Esophagus squamous epithelium (tissue), 5 donors: ENCODE measurements at regions not wholly inside any gene's neighbourhood (a gene's known extent, or its start where the extent isn't known, plus 50 kb on each side); places are given as distances from the start of the nearest gene placed in this dataset.
"Not testable (repeated sequence)": the region's sequence is repeated elsewhere in the genome, so short reads cannot be mapped to it uniquely, and the experiment has no call there.

ENCODE experiments used
- DNase-seq: peaks from one replicate; lab custom pipeline; 2025; lab: John Stamatoyannopoulos, UW
- H3K27ac ChIP-seq, 4 donors: fragments of 200-600 bp; sonication (generic); one replicate each; pipeline ENCODE4 v1.5.1; 2016 to 2019; ENCODE audit warnings: mild to moderate bottlenecking in 1 of 4
- H3K27me3 ChIP-seq, 4 donors: fragments of 200-600 bp; sonication (generic); 1 replicate in 3 of 4; 2 replicates in 1 of 4; pipeline versions ENCODE4 v1.5.1 to v1.6.0; 2017 to 2021; ENCODE audit warnings: antibody characterized with exemption in 1 of 4
- H3K36me3 ChIP-seq, 3 donors: fragments of 200-600 bp; sonication (generic); one replicate each; pipeline ENCODE4 v1.5.1; 2016 to 2019
- H3K4me1 ChIP-seq, 3 donors: fragments of 200-600 bp; sonication (generic); one replicate each; pipeline ENCODE4 v1.5.1; 2017 to 2019
- H3K4me3 ChIP-seq, 4 donors: fragments of 200-600 bp; sonication (generic); 1 replicate in 3 of 4; 2 replicates in 1 of 4; pipeline ENCODE4 v1.5.1; 2016 to 2019; ENCODE audit warnings: mild to moderate bottlenecking in 2 of 4, moderate library complexity in 1 of 4
- H3K9me3 ChIP-seq, 3 donors: fragments of 200-600 bp; sonication (generic); one replicate each; pipeline ENCODE4 v1.5.1; 2016 to 2019
- POLR2A ChIP-seq, 4 donors: fragments of 450-650 bp; IDR thresholded peaks; one replicate each; pipeline ENCODE4 v1.6.1; 2017; ENCODE audit warnings: antibody characterized with exemption in 4 of 4, mild to moderate bottlenecking in 4 of 4, moderate library complexity in 3 of 4
- WGBS, 2 donors: methylation state at CpG; one replicate each; pipeline ENCODE4 v1.1.5; 2018; 5-methylcytosine and 5-hydroxymethylcytosine counted together
- intact Hi-C: fragments of 100-400 bp; cut with DNase I; formaldehyde crosslinking; loops from one replicate; pipeline ENCODE4 v1.15.0; 2022
- TF ChIP-seq, protein P1 (sequence below), 6 experiments: fragments of 450-650 bp in 4 of 6; fragments of 200-600 bp in 2 of 6; sonication (generic) in 2 of 6; IDR thresholded peaks; one replicate each; pipeline ENCODE4 v1.5.1; 2016 to 2019; ENCODE audit warnings: antibody characterized with exemption in 6 of 6, mild to moderate bottlenecking in 4 of 6, moderate library complexity in 4 of 6
- donor health status: DM: yes; HTN: yes; CAD: no.

DNA sequence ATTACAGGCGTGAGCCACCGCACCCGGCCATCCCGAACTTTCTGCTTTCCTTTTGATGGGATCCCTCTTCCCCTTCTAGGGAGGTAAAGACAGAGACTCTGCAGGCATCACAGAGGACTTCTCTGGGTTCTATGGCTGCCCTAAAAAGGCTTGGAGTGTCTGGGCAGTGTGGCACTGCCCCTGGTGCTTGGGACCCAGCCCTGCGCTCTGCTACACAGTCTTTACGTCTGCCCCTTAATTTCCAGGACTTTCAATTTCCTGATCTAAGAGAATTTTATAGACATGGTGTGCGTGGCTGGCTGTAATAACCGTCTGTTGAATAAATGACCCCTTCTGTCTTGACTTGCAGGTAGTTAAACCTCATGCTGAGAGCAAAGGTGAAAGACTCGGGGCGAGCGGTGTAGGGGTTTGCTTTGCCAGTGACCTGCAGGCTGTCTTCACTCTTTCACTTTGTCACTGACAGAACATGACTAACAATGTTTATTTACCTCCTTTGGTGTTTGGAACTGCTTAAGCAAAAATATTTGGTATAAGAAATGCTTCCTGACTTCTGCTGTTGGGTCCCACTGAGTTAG, 110.9 kb upstream of the MAP1LC3B2 start:
- Histone ChIP-seq H3K27ac (no peak overlapping the region), H3K9me3 (no peaks in the 10 kb centered on the region)

GRCh38 chr12:116450406-116450910, 108.7 kb upstream of the MAP1LC3B2 start:
- H3K36me3 ChIP-seq: no peaks in the 10 kb centered on the region
- intact Hi-C loops: no loop called here
- H3K27ac ChIP-seq: no peak overlapping the region
- H3K4me1 ChIP-seq: peaks cover 9 to 13% (median 10%) of the 10 kb centered on the region in 3 donors
- H3K4me3 ChIP-seq: no peak overlapping the region
- no peaks in the 10 kb centered on the region for H3K9me3 ChIP-seq
- H3K27me3 ChIP-seq: no peaks in the 10 kb centered on the region
- 60 to 69% methylated on average over 3 of the region's 3 CpGs for WGBS, 2 donors
- DNase-seq: no peak
- no peak for TF ChIP-seq POLR2A (IDR thresholded peaks at IDR 0.05)
- TF ChIP-seq, protein P1, sequence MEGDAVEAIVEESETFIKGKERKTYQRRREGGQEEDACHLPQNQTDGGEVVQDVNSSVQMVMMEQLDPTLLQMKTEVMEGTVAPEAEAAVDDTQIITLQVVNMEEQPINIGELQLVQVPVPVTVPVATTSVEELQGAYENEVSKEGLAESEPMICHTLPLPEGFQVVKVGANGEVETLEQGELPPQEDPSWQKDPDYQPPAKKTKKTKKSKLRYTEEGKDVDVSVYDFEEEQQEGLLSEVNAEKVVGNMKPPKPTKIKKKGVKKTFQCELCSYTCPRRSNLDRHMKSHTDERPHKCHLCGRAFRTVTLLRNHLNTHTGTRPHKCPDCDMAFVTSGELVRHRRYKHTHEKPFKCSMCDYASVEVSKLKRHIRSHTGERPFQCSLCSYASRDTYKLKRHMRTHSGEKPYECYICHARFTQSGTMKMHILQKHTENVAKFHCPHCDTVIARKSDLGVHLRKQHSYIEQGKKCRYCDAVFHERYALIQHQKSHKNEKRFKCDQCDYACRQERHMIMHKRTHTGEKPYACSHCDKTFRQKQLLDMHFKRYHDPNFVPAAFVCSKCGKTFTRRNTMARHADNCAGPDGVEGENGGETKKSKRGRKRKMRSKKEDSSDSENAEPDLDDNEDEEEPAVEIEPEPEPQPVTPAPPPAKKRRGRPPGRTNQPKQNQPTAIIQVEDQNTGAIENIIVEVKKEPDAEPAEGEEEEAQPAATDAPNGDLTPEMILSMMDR (IDR thresholded peaks at IDR 0.05): no peak

More for the DNA sequence above, 110.9 kb upstream of the MAP1LC3B2 start:
- WGBS, 2 donors: 90 to 92% methylated on average over 11 of the region's 11 CpGs
- intact Hi-C loops: no loop called here
- H3K4me1 ChIP-seq: peaks cover 0 to 13% (median 4%) of the 10 kb centered on the region in 3 donors
- no peaks in the 10 kb centered on the region for H3K27me3 ChIP-seq
- H3K36me3 ChIP-seq: no peaks in the 10 kb centered on the region
- TF ChIP-seq, protein P1 (IDR thresholded peaks at IDR 0.05): no peak
- no peak overlapping the region for H3K4me3 ChIP-seq
- no peak for DNase-seq

DNA sequence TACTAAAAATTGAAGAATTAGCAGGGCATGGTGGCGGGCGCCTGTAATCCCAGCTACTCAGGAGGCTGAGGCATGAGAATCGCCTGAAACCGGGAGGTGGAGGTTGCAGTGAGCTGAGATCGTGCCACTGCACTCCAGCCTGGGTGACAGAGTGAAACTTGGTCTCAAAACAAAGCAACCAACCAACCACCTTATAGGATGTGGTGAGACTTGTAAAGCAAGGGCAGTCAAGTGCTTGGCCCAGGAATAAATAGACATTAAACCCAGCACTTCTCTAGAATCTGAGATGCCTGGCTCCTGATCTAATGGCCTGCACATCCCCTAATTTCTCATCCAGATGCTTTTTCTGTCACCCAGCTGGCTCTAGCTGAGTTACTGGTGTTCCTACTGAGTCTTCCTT, 106.2 kb upstream of the MAP1LC3B2 start:
- peaks cover 19 to 29% (median 20%) of the 10 kb centered on the region in 3 donors for H3K4me1 ChIP-seq
- H3K27me3 ChIP-seq, DNase-seq, H3K36me3 ChIP-seq, intact Hi-C loops, H3K9me3 ChIP-seq, H3K27ac ChIP-seq, H3K4me3 ChIP-seq: not testable (repeated sequence)
- 83 to 89% methylated on average over 3 to 5 of the region's 5 CpGs for WGBS, 2 donors

DNA sequence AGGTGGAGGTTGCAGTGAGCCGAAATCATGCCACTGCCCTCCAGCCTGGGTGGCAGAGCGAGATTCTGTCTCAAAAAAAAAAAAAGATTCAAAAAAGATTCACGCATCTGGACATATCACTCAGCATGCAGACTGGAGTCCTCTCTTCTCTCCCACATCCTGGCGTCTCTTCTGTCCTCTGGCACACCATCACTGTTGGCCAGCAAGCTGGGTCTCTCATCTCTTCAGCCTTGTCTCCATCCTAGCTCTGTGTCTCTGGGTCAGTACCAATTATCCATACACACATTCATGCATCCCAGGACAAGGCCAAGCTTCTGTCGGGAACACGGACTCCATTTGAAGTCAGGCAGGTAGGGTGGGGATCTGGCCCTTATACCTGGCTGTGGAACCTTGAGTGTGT, 105.5 kb upstream of the MAP1LC3B2 start:
- Histone ChIP-seq H3K36me3 (no peaks in the 10 kb centered on the region), H3K4me3 (no peak overlapping the region), H3K27me3 (no peaks in the 10 kb centered on the region), H3K27ac (no peak overlapping the region), H3K4me1 (peaks cover 19 to 29% (median 20%) of the 10 kb centered on the region in 3 donors), H3K9me3 (no peaks in the 10 kb centered on the region)
- WGBS, 2 donors: 90 to 94% methylated on average over 4 to 6 of the region's 6 CpGs
- no peak for DNase-seq
- intact Hi-C loops: no loop called here
- no peak for TF ChIP-seq POLR2A (IDR thresholded peaks at IDR 0.05)
- TF ChIP-seq, protein P1 (IDR thresholded peaks at IDR 0.05): no peak

- no peaks in the 10 kb centered on the region for H3K27me3 ChIP-seq
- H3K4me1 ChIP-seq: peaks cover 19 to 29% (median 20%) of the 10 kb centered on the region in 3 donors
- H3K9me3 ChIP-seq: no peaks in the 10 kb centered on the region
- no peaks in the 10 kb centered on the region for H3K36me3 ChIP-seq
- H3K4me3 ChIP-seq: no peak overlapping the region
- H3K27ac ChIP-seq: peak overlapping the region in 1 of 4 donors; percentile 65
- WGBS, 2 donors: 75 to 84% methylated on average over 6 of the region's 6 CpGs
- intact Hi-C loops: no loop called here
- TF ChIP-seq, protein P1 (IDR thresholded peaks at IDR 0.05): no peak
- no peak for TF ChIP-seq POLR2A (IDR thresholded peaks at IDR 0.05)
- no peak for DNase-seq
Measured at GRCh38 chr12:116454076-116454475, 105.1 kb upstream of the MAP1LC3B2 start.
